KOPT-K1 (cell line): ENCODE measurements at regions not wholly inside any gene's neighbourhood (a gene's known extent, or its start where the extent isn't known, plus 50 kb on each side); places are given as distances from the start of the nearest gene placed in this dataset.

Experiments used
- H3K27ac ChIP-seq: fragments of 200-600 bp; sonication (generic); 2 replicates; pipeline ENCODE4 v1.5.1; 2016; ENCODE audit warnings: antibody characterized with exemption, mild to moderate bottlenecking, low read depth, low read length; ENCODE audit not compliant: poor library complexity, severe bottlenecking
- H3K36me3 ChIP-seq: fragments of 200-600 bp; sonication (generic); 2 replicates; pipeline ENCODE4 v1.5.1; 2017; ENCODE audit warnings: antibody characterized with exemption, mild to moderate bottlenecking, low read length, moderate library complexity; ENCODE audit not compliant: insufficient read depth
- H3K9me3 ChIP-seq: fragments of 200-600 bp; sonication (generic); 2 replicates; pipeline ENCODE4 v1.5.1; 2017; ENCODE audit warnings: antibody characterized with exemption, low read length, mild to moderate bottlenecking; ENCODE audit not compliant: insufficient read depth, poor library complexity, severe bottlenecking

DNA sequence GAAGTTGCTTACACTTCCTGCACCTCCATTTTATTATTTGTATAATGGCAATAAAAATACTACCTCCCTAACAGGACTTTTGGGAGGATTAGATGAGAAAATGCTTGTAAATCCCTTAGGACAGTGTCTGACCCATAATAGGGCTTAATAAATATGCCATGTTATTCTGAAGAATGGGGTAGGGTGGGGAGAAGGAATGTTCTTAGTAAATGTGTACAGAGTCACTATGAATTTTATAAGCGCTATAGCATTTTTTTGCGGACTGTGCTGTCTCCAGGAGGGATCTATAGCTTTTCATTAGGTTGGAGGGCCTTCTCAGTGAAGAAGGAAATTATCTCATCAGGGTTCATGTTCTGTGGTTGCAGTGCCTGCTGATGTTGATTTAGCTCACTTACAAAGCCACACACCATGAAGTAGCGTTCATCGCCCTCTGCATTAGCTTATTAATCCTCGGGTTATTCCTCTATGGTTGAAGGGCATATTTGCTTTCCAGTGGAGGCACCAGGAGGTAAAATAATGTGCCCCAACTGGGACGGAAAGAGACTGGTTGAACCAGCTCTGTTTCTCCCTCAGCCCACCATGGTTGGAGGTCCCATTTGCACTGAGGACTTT is 497.1 kb downstream of the ARHGEF28 start:
- Histone ChIP-seq H3K36me3 (no peaks in the 10 kb centered on the region), H3K27ac (no peak overlapping the region), H3K9me3 (peaks cover 7% of the 10 kb centered on the region)

DNA sequence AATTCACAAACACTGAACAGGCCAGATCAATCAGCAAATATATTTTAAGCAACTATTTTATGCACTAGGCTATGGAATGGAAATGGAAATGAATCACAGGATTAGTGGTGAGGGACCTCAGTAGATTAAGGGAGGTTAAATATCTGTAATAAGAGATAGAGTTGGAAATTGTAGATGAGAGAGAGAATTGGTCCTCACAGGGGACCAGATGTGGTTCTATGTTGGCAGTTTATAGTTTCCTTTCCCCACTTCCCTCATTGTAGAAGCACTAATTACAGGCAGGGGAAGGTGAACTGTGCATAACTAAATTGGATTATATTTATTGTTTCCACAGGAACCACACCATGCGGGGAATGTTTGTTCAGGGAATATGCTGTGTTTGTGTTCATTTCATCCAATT is 496.2 kb downstream of the ARHGEF28 start:
- no peak overlapping the region for H3K27ac ChIP-seq
- no peaks in the 10 kb centered on the region for H3K36me3 ChIP-seq
- H3K9me3 ChIP-seq, result peaks cover 7% of the 10 kb centered on the region

DNA sequence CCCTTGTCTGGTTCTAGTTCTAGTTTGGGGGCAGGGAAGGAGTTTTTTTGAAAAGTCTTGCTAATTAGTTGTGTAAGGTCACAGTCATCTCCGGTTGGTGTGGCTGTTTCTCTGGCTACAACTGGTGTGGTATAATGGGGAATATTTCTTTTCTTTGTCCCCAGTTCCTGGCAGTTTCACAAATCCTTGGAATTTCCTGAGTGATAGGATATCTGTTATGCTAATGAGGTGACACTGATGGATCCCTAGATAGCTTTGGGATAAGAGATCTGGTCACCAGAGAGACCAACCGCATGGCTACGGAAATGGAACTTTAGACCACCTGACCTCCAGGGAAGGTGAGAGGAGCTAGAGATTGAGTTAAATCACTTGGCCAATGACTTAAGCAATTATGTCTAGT is 494.6 kb downstream of the ARHGEF28 start:
- Histone ChIP-seq H3K9me3 (peaks cover 7% of the 10 kb centered on the region), H3K36me3 (no peaks in the 10 kb centered on the region), H3K27ac (no peak overlapping the region)

DNA sequence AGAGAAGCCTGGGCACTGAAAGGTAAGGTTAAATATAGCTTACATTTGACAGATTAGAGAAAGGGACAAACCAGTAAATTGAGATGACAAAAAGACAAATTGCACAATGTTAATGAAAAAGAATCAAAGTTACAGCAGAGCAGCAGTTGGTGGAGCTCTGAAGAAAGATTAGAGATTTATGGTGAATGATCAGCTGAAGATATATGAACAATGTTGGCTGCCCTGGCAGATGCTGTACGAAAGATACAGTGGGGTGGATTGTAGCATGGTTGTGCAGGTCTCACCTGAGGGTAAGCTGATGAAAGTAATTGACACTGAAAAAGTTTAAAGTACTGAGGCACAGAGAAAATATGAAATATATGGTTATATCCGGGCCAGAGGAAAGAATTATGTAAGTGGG is 492.1 kb downstream of the ARHGEF28 start:
- H3K9me3 ChIP-seq, result peaks cover 7% of the 10 kb centered on the region
- no peak overlapping the region for H3K27ac ChIP-seq
- H3K36me3 ChIP-seq, result no peaks in the 10 kb centered on the region

DNA sequence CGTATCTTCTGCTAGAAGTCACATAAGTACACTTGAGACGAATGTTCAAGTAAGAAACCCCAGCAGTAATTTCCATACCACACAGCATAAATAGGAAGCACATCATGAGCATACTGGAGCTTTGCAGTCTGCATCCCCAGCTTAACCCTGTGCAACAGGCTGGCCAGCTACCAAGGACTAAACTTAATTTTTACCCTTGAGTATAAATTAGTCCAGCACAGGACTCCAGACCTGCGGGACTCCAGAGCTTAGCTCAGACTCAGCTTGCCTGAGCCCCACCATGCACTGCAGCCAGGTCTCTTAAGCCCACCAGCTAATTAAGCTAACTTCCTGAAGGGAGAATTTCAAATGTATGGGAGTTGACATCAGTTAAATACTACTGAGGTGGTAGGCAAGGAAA is 491.0 kb downstream of the ARHGEF28 start:
- Histone ChIP-seq H3K9me3 (peaks cover 7% of the 10 kb centered on the region), H3K27ac (no peak overlapping the region)

DNA sequence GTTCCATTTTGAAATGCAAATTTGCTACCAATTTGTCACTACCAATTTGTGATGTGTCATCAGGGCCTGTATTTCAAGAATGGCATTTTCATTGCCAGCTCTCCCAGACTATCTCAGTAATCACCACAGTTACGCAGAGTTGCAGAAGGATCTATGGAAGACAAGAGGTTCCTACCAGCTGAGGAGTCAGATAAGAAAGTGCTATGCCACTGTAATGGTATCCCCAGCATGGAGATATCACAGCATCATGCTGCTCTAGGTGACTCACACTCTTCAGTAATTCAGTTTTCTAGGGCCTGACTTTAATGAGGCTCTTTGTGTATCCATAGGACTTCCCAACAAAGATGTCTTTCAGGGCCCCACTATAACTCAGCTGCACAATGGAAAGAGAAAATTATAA is 490.3 kb downstream of the ARHGEF28 start:
- Histone ChIP-seq H3K9me3 (peaks cover 7% of the 10 kb centered on the region), H3K27ac (no peak overlapping the region)

More for the DNA sequence above, 491.0 kb downstream of the ARHGEF28 start:
- H3K36me3 ChIP-seq, result no peaks in the 10 kb centered on the region

DNA sequence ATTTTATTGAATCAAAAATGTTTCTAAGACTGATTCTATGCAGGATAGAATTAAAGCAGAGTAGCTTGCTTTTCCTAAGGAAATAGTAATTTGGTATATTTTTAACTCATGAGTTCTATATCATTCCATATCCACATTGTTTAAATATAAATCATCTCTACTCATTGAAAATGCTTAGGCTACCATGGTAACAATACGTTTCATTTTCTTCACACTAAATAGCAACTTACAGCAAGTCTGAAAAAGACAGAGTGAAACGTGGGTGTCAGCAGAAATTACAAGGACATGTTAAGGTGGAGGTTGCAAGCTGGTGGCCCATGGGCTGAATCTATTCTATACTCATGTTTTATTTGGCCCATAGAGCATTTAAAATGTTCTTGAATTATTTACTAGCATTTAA is 487.9 kb downstream of the ARHGEF28 start:
- H3K27ac ChIP-seq, result no peak overlapping the region
- no peaks in the 10 kb centered on the region for H3K36me3 ChIP-seq
- H3K9me3 ChIP-seq, result no peaks in the 10 kb centered on the region

More for the DNA sequence above, 490.3 kb downstream of the ARHGEF28 start:
- H3K36me3 ChIP-seq, result no peaks in the 10 kb centered on the region

DNA sequence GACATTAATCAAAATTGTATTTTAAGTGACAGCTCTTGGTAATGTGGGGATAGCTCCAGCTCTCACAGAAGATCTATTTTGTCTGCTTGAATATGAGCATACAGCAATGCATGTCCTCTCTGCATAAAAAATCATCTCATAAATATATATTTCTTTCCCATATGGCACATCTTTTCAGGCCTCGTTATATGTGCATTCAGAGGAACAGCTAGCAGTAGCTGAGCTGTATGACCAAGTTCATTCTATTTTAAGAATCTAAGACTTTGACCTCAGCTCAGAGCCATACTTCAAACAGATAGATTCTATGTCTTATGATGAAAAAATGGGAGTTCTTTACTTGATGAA is 487.2 kb downstream of the ARHGEF28 start:
- no peaks in the 10 kb centered on the region for H3K36me3 ChIP-seq
- H3K27ac ChIP-seq, result no peak overlapping the region
- H3K9me3 ChIP-seq, result no peaks in the 10 kb centered on the region

DNA sequence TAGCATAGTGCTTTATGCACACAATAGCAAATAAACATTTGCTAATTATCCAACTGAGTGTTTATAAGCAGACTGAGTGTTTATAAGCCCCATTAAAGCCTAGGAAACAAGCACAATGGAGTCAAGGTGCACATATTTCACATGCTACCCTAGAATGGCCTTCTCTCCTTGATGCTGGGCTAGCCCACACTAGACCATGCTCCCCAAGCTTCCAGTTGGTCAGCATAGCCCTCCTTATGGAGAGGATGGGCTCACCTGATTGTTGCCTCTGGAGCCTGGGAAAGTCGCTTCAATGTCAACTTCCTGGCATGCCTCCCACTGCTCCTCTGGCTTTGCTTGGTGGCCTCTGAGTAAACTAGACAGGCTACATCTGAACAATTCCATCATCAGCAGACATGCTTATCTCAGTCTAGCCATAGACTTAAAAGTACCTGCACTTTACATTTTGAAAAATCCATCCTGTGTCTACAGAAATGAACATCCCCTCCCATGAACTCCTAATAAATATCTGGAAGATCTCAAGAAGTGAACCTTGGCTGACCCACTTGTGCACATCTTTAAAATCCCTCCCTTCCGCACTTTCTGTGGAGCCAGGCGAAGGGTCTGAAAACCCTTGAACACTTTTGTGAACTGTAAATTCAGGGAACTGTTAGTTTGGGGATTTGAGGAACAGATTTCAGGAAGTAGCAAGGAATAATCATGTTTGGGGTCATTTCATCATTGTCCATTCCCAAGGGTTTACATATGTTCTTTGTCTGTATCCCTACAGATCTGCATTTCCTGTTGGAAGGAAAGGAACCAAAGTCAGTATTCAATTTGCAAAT is 486.6 kb downstream of the ARHGEF28 start:
- no peaks in the 10 kb centered on the region for H3K36me3 ChIP-seq
- H3K9me3 ChIP-seq, result no peaks in the 10 kb centered on the region

DNA sequence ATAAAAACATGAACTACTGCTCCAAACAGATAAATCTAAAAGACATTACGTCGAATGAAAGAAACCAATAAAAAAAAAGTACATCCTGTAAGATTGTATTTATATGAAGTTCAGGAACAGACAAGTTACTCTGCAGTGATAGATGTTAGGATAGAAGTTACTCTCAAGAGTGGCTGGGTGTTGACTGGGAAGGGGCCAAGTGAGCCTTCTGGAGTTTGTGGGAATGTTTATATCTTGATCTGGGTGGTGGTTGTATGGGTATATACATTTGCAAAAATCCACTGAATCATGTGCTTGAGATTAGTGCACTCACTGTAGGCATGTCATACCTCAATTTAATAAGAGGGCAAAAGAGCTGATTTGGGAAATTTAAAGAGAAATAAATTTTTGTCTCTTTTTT is 485.8 kb downstream of the ARHGEF28 start:
- Histone ChIP-seq H3K9me3 (no peaks in the 10 kb centered on the region), H3K27ac (no peak overlapping the region), H3K36me3 (no peaks in the 10 kb centered on the region)

More for the DNA sequence above, 486.6 kb downstream of the ARHGEF28 start:
- no peak overlapping the region for H3K27ac ChIP-seq

DNA sequence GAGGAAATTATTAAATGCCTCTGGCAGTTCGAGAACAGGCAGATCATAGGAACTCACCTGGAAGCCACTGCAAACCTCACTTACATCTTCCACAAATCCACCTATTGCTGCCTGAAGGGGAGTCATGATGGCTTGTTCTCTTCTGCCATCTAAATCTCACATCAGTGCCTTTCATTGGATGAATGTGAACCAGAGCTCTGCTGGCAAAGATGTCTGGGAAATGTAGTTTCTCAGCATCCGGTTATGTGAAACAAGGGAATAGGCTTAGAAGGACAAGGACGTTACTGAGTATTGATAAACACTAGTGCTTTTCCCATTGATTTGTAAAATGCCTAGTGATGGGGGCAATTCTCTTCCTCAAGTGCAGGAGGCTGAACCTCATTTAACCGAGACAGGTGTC is 483.3 kb downstream of the ARHGEF28 start:
- no peaks in the 10 kb centered on the region for H3K9me3 ChIP-seq
- H3K36me3 ChIP-seq, result no peaks in the 10 kb centered on the region
- H3K27ac ChIP-seq, result no peak overlapping the region

DNA sequence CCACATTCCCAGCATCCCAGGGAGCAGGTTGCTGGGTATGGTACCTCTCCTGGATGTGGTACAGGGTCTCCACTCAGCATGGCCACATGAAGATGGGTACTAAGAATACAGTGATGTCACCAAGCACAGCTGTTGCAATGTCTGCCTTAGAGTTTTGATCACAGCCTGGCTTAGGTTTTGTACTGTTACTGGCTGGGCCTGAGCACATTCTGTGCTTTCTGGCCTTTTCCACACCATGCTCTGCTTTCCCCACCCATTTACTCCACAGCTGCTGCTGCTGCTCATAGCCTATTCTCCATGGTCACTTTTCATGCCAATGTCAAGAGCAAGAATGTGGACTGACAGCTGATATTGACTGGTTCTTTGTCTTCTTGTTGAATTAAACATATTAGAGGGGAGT is 481.9 kb downstream of the ARHGEF28 start:
- no peaks in the 10 kb centered on the region for H3K36me3 ChIP-seq
- H3K27ac ChIP-seq, result no peak overlapping the region
- H3K9me3 ChIP-seq, result no peaks in the 10 kb centered on the region

DNA sequence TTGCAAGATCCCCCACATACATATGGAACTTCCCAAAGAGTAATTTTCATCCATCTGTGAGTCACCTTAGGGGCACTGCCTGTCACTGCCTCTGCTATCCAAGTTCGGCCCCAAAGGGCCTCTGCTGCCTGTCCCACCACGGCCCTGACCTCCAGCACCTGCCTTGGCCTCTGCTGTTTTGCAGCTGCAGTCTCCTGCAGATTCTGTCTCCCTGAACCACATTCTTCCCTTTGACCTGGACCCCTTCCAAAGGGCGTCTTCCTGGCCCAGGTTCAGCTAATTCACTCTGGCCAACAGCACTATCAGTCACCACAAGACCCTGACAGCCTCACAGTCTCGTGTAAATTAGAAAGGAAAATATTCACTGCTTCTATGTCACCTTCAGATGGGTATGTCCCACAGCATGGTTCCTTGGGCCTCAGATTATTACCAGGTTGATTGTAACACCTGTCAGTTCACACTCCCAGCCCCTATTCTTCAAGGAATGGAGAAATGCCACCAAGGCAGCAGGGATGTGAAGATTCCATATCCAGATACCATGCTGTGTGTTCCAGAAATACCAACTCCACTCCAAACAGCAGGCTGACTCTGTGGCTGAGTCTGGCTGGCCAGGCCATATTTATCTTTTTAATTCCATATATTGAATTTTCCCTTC is 479.3 kb downstream of the ARHGEF28 start:
- Histone ChIP-seq H3K27ac (no peak overlapping the region), H3K9me3 (no peaks in the 10 kb centered on the region), H3K36me3 (no peaks in the 10 kb centered on the region)

DNA sequence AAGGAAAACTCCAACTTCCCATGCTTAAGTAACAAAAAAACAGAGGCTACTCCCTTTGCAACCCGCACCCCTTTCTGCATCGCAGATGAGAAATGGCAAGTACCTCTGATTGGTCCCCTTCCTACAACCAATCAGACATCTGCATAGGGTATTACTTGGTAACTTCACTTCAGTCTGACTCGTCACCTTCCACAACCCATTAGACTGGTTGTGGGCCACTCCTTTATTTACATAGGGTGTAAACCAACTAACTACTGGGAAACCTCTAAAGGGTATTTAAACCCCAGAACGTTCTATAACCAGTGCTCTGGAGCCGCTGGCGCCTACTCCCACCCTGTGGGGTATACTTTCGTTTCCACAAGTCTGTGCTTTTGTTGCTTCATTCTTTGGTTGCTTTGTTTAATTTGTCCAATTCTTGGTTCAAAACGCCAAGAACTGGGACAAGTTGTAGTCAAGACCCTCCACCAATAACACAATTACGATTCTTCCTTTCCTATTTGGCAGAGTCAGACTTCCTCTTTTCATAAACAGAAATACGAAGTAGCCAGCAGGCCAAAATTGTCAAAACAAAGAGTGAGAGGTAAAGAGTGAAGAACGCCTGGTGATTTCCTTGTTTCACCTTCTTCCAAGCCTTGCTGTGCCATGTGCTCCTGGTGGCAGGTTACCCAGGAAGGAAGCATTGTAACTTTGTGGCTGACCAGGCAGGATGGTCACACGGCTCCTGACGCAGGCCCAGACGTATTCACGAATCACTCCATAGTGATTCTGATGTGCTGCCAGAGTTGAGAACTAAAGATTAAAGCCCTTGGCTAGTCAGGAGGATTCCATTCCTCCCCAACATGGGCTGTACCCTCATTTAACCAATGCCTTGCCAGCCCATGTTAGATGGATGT is 477.4 kb downstream of the ARHGEF28 start:
- Histone ChIP-seq H3K36me3 (no peaks in the 10 kb centered on the region), H3K9me3 (peaks cover 5% of the 10 kb centered on the region), H3K27ac (no peak overlapping the region)

DNA sequence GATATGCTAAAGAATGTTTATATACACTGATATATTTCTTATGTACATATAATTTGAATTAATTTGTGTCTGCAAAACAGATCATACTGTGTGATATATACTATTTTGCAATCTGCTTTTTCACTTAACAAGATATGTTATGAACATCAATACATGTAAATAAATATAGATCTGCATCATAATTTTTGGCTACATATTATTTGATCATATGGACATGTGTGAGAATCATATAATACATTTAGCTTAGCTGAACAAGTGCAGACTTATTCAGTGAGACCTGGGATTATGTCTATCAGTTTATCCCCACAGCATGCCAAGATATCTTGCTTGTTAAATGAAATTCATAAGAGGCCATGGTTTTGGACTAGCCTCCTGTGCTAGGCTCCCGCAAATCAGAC is 474.3 kb downstream of the ARHGEF28 start:
- Histone ChIP-seq H3K27ac (no peak overlapping the region), H3K9me3 (peaks cover 5% of the 10 kb centered on the region), H3K36me3 (no peaks in the 10 kb centered on the region)
